ENCODE measurements at regions not wholly inside any gene's neighbourhood (a gene's known extent, or its start where the extent isn't known, plus 50 kb on each side); places are given as distances from the start of the nearest gene placed in this dataset.

GRCh38 chr1:217230412-217230811 lies 400.5 kb downstream of the GPATCH2 start:
- no peak overlapping the region for H2BK120ac ChIP-seq (ENCODE audit: low read depth, low read length)
- POLR2A ChIA-PET (ENCODE audit: unreplicated experiment): no interaction called here
- no peak overlapping the region for H3K18ac ChIP-seq (ENCODE audit: low read depth, low read length)
- no CpG with 5 or more reads among the region's 2 CpGs for WGBS, 2 experiments (ENCODE audit: extremely low coverage in 2 of 2, insufficient read length in 1 of 2)
- no peak overlapping the region for H4K5ac ChIP-seq (ENCODE audit: low read depth, low read length)
- no peak overlapping the region for H3K4me2 ChIP-seq (ENCODE audit: low read depth, low read length)
- TF ChIP-seq SMC3 (IDR thresholded peaks at IDR 0.05; ENCODE audit: low read depth, low read length): no peak
- no peak for TF ChIP-seq MXI1 (IDR thresholded peaks at IDR 0.05; ENCODE audit: borderline replicate concordance, low read depth, low read length)
- no peak for TF ChIP-seq CEBPB (IDR thresholded peaks at IDR 0.05; ENCODE audit: low read depth, low read length)
- no peak for TF ChIP-seq NFE2L2 (IDR thresholded peaks at IDR 0.05; ENCODE audit: low read depth, low read length)
- TF ChIP-seq BHLHE40 (IDR thresholded peaks at IDR 0.05; ENCODE audit: low read depth, low read length): no peak
- no peak for TF ChIP-seq FOS (IDR thresholded peaks at IDR 0.05; ENCODE audit: low read depth, low read length)
- no peak for TF ChIP-seq RAD21 (IDR thresholded peaks at IDR 0.05; ENCODE audit: low read length)
- TF ChIP-seq CHD1 (IDR thresholded peaks at IDR 0.05; ENCODE audit: low read depth, low read length): no peak
- no peak overlapping the region for H2AK9ac ChIP-seq (replicated peaks; ENCODE audit: low read depth, low read length, poor library complexity)
- no peaks in the 10 kb centered on the region for H3K79me1 ChIP-seq (ENCODE audit: low read depth in 1 of 2, low read length in 2 of 2)
- H2BK5ac ChIP-seq (ENCODE audit: low read depth, low read length, poor library complexity, severe bottlenecking): no peak overlapping the region
- H2BK20ac ChIP-seq (ENCODE audit: low read depth, low read length): no peak overlapping the region
- no peak overlapping the region for H2AK5ac ChIP-seq (ENCODE audit: low read depth, low read length)
- no TSS peak for BruUV-seq (replicated peaks)
- in situ Hi-C loops (cut with MboI; ENCODE audit: low sequenced_read_pairs) (no loop called here), dilution Hi-C loops (cut with HindIII; ENCODE audit: low sequenced_read_pairs, unreplicated experiment) (no loop called here), intact Hi-C loops (cut with micrococcal nuclease) (no loop called here)
- no peak overlapping the region for H3K14ac ChIP-seq (replicated peaks; ENCODE audit: low read depth, low read length)
- H4K8ac ChIP-seq (ENCODE audit: low read depth in 2 of 2, low read length in 2 of 2): no peak overlapping the region
- no peaks in the 10 kb centered on the region for H3K9me1 ChIP-seq (ENCODE audit: insufficient read depth, low read length)
- H3K4me3 ChIP-seq (ENCODE audit: insufficient read depth, low read depth, low read length): no peak overlapping the region
- H2BK15ac ChIP-seq (ENCODE audit: low read depth, low read length): no peak overlapping the region
- DNase-seq (no peak), ATAC-seq (ENCODE audit: low read depth) (no peak)
- no peak overlapping the region for H3K27ac ChIP-seq (ENCODE audit: insufficient read depth, low read length)
- H3K4me1 ChIP-seq (ENCODE audit: control insufficient read depth, insufficient read depth, low read length): no peaks in the 10 kb centered on the region
- H4K91ac ChIP-seq (ENCODE audit: insufficient read depth, low read depth, low read length): no peak overlapping the region
- no peaks in the 10 kb centered on the region for H3K9me3 ChIP-seq (ENCODE audit: control insufficient read depth, insufficient read depth, low read length)
- H4K20me1 ChIP-seq (ENCODE audit: insufficient read depth, low read length): no peaks in the 10 kb centered on the region
- H3K27me3 ChIP-seq (ENCODE audit: control insufficient read depth, insufficient read depth, low read length): no peaks in the 10 kb centered on the region
- H3K56ac ChIP-seq (ENCODE audit: extremely low read depth, insufficient read depth, low read length): no peak overlapping the region
- H2AFZ ChIP-seq (replicated peaks; ENCODE audit: low read length, poor library complexity): no peak overlapping the region
- H3K4ac ChIP-seq (ENCODE audit: low read depth, low read length): no peak overlapping the region
- H3K9ac ChIP-seq (ENCODE audit: low read depth, low read length): no peak overlapping the region
- no peaks in the 10 kb centered on the region for H3K36me3 ChIP-seq (ENCODE audit: control insufficient read depth, insufficient read depth, low read length)
- H3K23ac ChIP-seq (ENCODE audit: low read depth, low read length): no peak overlapping the region
- CTCF ChIA-PET: interaction anchor here (0.6 kb wide), 1 partner anchor 813 kb away, joined by 10 read pairs; no protein-coding TSS in a partner anchor

All from IMR-90 (cell line).